AG04449 (cell line): ENCODE measurements at regions not wholly inside any gene's neighbourhood (a gene's known extent, or its start where the extent isn't known, plus 50 kb on each side); places are given as distances from the start of the nearest gene placed in this dataset.

ENCODE experiments used
- CTCF ChIA-PET: fragments of 350-600 bp; formaldehyde crosslinking; extraction: SDS; loops from one replicate; lab custom pipeline; 2021; ENCODE audit warnings: antibody characterized with exemption; lab: Yijun Ruan, JAX
- POLR2A ChIA-PET: fragments of 400-600, 350-600 bp; formaldehyde crosslinking; extraction: SDS; loops from one replicate; lab custom pipeline; 2020; ENCODE audit warnings: antibody characterized with exemption, inconsistent platforms; lab: Yijun Ruan, JAX
- DNase-seq: peaks from one replicate; pipeline ENCODE4 v3.0.0-alpha.2; 2010; ENCODE audit warnings: low read depth, low spot score
- H3K4me3 ChIP-seq: 2 replicates; pipeline ENCODE4 v1.5.1; 2011; ENCODE audit warnings: low read depth, mild to moderate bottlenecking, control low read depth, low read length
- TF ChIP-seq, protein P1 (sequence below): IDR thresholded peaks from one replicate; pipeline ENCODE4 v1.5.1; 2011; ENCODE audit warnings: mild to moderate bottlenecking, moderate library complexity, low read length, control low read depth, inconsistent platforms; ENCODE audit not compliant: insufficient read depth; ENCODE audit errors: missing control alignments

- no peak for DNase-seq
- TF ChIP-seq, protein P1, sequence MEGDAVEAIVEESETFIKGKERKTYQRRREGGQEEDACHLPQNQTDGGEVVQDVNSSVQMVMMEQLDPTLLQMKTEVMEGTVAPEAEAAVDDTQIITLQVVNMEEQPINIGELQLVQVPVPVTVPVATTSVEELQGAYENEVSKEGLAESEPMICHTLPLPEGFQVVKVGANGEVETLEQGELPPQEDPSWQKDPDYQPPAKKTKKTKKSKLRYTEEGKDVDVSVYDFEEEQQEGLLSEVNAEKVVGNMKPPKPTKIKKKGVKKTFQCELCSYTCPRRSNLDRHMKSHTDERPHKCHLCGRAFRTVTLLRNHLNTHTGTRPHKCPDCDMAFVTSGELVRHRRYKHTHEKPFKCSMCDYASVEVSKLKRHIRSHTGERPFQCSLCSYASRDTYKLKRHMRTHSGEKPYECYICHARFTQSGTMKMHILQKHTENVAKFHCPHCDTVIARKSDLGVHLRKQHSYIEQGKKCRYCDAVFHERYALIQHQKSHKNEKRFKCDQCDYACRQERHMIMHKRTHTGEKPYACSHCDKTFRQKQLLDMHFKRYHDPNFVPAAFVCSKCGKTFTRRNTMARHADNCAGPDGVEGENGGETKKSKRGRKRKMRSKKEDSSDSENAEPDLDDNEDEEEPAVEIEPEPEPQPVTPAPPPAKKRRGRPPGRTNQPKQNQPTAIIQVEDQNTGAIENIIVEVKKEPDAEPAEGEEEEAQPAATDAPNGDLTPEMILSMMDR = no peak
- H3K4me3 ChIP-seq = no peak overlapping the region
- POLR2A ChIA-PET = no interaction called here
- CTCF ChIA-PET = no interaction called here
These were observed 68.4 kb upstream of the APCDD1 start for GRCh38 chr18:10386049-10386448.

- ChIA-PET CTCF (no interaction called here), POLR2A (interaction anchor here (0.7 kb wide), 1 partner anchor 9 kb away, joined by 3 read pairs; no protein-coding TSS in a partner anchor)
- DNase-seq = no peak
- H3K4me3 ChIP-seq = no peak overlapping the region
- TF ChIP-seq, protein P1 = no peak
These were observed 67.5 kb upstream of the APCDD1 start for GRCh38 chr18:10386956-10387355.

DNA sequence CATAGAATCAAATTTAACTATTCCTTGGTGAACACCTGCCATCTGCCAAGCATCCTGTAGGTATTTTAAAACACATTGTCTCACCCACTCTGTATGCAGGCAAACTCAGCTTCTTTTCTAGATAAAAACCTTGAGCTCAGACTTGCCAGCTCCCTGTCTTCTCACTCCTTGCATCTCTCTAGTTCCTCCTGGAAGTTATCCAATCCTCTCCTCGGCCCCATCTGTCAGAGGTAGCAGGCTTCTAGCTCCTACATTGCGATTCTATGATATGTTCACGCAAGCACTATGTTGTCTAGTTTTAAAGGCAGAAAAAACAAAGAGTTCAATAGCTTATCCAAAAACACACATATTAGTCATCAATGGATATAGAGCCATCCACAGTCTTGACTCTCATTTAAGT is 67.0 kb upstream of the APCDD1 start:
- ChIA-PET POLR2A (interaction anchor here (0.7 kb wide), 1 partner anchor 9 kb away, joined by 3 read pairs; no protein-coding TSS in a partner anchor), CTCF (no interaction called here)
- TF ChIP-seq, protein P1 = no peak
- no peak for DNase-seq
- no peak overlapping the region for H3K4me3 ChIP-seq

DNA sequence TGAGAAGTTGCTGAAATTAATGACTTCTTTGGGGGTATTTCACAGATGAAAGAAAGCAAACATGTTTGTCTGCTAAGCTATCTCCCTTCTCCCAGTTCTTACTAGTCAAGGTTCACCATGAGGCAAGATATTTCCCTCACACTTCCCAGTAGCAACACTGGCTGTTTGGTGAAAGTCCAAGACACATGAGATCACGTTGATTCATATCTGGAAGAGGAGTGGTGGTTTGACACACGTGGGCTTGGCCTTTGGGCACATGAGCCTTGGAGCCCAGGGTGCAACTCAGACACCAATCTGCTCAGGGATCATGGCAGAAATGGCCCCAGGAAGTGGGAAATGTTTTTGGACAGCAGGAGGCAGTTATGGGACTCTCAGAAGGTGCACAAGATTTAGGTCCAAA is 66.1 kb upstream of the APCDD1 start:
- POLR2A ChIA-PET = no interaction called here
- no peak overlapping the region for H3K4me3 ChIP-seq
- TF ChIP-seq, protein P1 = no peak
- DNase-seq = no peak
- CTCF ChIA-PET = no interaction called here

DNA sequence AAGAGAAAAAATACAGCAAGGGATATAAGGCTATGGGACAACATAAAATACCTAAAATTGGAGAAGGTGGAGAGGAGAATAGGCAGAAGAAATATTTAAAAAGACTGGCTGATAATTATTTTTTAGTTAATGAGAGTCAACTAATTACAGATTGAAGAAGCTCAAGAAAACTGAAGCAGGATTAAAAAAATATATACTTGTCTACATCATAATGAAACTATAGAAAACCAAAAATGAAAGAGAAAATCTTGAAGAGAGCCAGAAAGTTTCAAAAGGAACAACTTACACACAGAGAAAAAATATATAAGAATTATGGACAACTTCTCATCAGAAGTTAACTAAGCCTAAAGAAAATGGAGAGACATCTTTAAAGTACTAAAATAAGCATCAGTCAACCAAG is 62.9 kb upstream of the APCDD1 start:
- ChIA-PET POLR2A (no interaction called here), CTCF (no interaction called here)
- no peak overlapping the region for H3K4me3 ChIP-seq
- TF ChIP-seq, protein P1 = no peak
- DNase-seq = no peak

GRCh38 chr18:10397004-10397403 is 57.4 kb upstream of the APCDD1 start:
- TF ChIP-seq, protein P1 = no peak
- no peak for DNase-seq
- CTCF ChIA-PET = interaction anchor here (0.8 kb wide), 1 partner anchor 12 kb away, joined by 3 read pairs; no protein-coding TSS in a partner anchor
- no peak overlapping the region for H3K4me3 ChIP-seq
- POLR2A ChIA-PET = no interaction called here
